ELF-1 (cell line): ENCODE measurements at regions not wholly inside any gene's neighbourhood (a gene's known extent, or its start where the extent isn't known, plus 50 kb on each side); places are given as distances from the start of the nearest gene placed in this dataset.
"Not testable (repeated sequence)": the region's sequence is repeated elsewhere in the genome, so short reads cannot be mapped to it uniquely, and the experiment has no call there.

Experiments
- DNase-seq: peaks from one replicate; pipeline ENCODE4 v3.0.0-alpha.2; 2016; ENCODE audit warnings: low read depth, low spot score

DNA sequence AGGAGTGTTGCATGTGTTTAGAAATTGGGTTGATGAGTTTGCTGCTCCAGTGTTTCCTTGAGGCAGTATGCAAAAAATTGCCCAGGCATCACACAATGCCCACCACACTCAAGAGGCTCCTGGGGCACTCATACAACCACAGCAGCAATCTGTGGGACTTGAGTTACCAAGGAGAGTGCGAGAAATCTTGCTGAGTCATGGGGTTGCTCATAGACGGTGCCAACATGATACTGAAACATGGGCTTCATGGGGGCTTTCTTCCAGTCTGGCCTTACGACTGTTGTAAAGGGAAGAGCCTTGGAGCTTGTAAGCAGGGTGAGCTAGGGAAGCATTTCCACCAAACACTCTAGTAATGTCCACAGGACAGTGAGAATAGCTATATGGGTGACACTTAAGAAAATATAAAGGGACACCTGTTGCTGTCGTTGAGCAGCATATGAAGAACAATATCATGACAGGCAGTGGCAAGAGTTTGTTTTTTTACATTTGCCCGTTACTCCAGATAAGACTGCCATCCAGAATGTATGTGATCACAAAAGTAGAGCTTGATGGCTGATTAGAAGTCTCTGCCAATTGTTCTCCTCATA lies 1237.4 kb downstream of the UQCRFS1 start:
- DNase-seq, result no peak

DNA sequence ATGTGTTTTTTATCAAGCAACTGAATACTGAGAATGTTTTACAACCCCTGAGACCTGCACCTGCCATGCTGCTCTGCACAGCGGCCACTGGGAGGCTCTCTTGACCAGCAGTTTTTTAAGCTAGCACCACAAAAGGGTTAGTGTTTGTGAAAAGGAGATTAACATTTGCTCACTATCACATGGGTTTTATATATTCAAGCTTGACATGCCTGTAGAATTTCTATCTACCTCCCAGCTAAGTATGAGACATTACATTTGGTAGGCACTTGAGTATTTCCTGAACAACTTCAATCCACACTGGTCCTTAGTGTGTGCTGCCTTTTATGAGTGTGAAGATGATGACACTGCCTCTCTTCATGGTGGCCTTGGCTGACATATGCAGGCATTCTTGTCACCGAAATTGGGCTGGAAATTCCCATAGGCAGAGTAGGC lies 1238.9 kb downstream of the UQCRFS1 start:
- peak; percentile 42 for DNase-seq

DNA sequence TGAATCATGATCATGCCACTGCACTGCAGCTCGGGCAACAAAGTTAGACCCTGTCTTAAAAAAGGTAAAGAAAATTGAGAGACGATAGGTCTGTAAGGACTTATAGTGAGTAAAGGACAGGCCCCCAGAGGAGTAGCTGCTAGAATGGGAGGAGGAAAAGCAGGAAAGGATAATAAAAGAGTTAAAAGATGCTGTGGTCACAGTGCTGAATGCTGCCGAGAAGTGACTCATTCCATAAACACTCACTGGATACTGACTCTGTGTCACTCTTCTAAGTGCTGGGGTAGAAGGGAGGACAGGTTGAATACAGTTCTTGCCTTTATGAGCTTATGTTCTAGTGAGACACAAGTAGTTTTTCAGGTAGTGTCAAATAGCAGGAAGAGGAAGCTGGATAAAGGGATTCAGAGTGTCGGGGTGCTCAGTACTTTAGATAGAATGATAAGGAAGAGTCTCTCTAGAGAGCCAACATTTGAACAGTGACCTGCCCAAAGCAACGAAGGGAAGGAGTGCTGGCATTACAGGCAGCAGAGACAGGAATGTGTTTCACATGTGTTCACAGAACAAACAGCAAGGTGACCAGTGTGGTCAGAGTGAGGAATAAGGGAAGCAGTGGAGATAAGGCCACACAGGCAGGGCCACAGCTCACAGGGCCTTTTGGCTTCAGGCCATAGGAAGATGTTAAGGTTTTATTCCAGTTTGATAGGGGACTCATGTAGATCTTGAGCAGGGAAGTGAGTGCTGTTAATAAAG lies 1240.5 kb downstream of the UQCRFS1 start:
- DNase-seq, result peak; percentile 9

DNA sequence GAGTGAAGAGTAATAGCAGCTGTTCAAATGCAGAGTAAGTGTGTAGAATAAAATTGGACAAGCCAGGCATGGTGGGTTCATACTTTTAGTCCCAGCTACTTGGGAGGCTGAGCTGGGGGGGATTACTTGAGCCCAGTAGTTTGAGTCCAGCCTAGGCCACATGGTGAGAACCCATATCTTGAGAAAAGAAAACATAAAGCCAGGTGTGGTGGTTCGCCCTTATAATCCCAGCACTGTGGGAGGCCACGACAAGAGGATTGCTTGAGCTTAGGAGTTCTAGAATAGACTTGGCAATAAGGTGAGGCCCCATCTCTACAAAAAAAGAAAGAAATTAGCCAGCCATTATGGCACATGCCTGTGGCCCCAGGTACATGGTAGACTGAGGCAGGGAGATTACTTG lies 1241.1 kb downstream of the UQCRFS1 start:
- no peak for DNase-seq

DNA sequence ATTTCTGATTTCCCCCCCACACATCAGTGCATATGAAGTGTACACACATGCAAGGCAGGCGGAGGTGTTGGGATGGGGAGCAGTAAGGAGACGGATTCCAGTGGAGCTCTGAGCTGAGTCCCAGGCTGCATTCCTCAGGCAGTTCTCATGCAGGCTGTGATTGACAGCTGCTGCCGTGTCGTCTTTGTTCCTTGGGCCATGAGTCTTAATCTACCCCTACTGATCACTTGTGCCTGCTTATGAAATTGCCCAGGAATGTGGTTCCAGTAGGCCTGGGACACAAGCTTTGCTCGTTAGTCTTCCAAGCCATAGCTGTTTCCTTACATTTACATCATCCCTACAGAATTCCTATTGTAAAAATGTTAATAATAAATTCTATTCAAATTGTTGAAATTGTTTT lies 1241.9 kb downstream of the UQCRFS1 start:
- peak; percentile 88 for DNase-seq

DNA sequence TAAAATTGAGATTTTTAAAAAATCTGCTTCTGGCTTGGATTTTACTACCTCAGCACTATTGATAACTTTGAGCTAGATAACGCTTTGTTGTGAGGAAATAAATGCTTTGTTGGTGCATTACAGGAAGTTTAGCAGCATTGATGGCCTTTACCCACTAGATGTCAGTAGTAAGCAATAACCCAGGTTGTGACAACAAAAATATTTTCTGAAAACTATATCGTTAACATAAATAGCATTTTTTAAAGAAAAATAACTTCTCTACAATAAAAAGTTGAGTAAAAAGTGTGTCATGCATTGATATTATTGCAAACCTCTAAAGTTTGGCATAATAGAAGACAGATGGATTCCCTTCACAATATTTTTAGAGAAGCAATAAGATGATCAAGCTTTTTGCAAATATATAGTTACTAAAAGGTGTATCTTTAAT lies 1246.5 kb downstream of the UQCRFS1 start:
- DNase-seq, result no peak

DNA sequence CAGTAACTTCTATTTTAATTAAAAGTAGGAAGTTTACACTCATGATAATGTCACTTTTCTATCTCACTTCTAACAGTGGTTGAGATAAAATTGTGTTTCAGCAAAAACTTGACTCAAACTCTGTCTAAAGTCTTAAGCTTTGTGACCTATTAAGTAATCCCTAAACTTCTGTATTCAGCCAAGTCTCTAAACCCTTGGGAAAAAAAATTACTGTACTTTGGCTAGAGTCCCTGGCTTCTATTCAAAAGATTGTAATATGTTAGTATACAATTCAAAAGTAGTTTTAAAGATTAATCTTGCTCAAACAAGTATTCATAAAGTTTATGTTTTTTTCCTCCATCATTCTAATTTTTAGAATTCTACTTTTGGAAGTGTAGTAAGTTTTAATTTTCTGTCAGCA lies 1248.8 kb downstream of the UQCRFS1 start:
- DNase-seq, result no peak

DNA sequence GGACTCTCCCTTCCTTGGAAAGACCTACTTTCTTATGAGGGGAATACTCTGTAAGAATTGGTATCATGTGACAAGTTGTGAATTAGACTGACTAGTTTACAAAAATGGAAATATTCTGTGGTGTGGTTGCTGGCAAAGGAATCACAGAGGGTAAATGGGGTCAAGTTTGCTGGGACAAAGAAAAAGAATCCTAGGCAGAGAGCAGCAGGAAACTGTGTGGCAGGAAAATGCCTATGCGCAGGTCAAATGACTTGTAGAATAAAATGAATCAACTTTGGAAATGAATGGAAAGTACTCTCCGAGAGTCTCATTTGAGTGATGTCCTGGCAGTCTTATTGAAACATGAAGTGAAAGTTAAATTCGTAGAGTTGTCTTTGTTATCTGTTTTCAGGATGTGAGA lies 1250.7 kb downstream of the UQCRFS1 start:
- no peak for DNase-seq

DNA sequence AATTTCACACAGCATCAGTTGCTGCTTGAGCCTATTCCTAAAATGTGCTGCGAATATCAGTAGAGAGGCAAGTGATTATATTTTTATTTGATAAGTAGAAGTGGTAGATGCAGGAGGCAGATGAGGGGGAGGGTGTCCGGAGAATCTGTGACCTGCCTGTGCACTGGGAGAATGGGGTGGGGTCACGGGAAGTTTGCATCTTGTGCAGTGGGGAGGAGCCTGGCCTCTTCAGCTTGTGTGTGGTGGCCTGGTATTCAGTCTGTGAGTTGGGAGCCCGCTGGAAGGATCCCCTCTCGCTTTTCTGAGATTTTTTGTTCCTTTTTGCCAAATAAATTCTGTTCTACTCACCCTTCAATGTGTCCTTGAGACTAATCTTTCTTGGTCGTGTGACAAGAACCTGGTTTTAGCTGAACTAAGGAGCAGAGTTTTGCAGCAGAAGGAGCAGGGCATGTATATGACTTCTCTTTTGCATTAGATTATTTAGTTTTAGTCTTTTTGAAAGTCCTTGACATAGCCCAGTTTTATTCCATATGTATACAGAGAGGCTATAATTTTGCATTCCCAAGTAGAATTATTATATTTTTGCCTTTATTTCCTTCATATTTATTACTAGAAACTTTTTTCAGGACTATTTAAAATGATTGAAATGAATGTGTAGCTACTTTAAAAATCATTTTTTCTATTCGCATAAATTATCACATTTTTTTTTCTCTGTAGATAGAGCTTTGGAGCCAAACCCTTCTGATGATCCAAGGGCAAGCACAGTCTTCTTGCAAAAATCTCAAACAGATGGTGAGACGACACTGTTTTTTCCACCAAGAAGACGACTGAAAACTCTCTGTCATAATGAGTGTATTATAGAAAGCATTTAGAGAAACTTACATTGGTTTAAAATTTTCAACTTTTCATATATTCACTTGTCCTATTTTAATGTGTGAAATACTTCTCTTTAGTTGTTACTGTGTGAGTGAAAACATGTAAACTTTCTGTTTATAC lies 1257.2 kb downstream of the UQCRFS1 start:
- DNase-seq, result no peak

DNA sequence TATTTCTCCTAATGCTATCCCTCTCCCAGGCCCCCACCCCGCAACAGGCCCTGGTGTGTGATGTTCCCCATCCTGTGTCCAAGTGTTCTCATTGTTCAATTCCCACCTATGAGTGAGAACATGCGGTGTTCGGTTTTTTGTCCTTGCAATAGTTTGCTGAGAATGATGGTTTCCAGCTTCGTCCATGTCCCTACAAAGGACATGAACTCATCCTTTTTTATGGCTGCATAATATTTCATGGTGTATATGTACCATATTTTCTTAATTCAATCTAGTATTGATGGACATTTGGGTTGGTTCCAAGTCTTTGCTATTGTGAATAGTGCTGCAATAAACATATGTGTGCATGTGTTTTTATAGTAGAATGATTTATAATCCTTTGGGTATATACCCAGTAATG lies 1270.3 kb downstream of the UQCRFS1 start:
- DNase-seq, result not testable (repeated sequence)

DNA sequence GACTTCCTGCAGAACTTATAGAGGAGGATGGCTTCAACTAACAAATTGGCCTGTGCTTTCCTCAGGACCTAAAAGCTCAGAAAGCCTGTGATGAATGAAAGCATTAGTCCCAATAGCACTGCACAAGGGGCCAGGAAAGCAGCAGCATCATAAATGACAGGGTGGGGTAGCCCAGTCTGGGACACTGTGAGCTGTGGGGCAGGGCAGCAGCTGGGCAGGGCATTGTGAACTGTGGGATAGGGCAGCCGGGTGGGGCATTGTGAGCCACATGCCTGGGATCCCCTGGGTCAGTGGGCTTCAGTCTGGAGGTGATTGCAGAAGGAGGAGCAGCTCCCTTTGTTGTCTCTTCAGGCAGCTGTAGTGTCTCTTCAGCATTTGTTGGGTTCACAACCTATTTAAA lies 1276.8 kb downstream of the UQCRFS1 start:
- DNase-seq, result no peak

DNA sequence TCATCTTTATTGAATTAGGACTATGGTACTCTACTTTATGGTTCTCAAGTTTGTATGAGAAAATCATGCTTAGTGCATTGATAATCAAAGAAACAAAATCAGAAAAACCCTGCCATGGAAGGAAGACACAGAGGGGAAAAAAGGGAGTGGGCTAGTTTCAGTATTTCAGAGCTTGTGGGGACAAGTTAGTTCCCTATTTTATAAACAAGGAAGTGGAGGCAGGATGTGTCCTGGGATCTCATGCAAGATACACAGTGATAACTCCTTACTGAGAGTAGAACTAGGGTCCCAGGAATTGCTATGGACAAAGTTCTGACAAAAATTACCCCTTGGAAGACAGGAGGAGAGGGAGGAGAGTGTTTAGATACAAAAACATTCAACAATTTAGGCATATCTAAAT lies 1277.3 kb downstream of the UQCRFS1 start:
- no peak for DNase-seq

DNA sequence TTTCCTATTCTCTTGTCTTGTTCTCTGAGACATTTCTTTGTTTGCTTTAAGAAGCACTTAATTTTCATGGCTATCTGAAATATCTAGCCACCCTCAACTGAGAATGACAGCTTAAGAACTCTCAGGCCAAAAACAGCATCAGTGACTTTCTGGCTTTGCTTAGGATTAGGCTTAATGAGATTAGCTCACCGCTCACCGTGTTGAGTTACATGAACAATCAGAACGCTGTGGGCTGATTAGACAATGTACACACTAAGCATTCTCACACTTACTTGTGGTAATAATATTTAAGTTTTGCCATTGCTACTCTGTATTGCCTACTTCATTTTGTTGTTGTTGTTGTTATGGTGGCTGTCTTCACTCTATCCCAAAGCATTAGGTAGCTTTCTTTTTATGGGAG lies 1283.6 kb downstream of the UQCRFS1 start:
- DNase-seq, result no peak

DNA sequence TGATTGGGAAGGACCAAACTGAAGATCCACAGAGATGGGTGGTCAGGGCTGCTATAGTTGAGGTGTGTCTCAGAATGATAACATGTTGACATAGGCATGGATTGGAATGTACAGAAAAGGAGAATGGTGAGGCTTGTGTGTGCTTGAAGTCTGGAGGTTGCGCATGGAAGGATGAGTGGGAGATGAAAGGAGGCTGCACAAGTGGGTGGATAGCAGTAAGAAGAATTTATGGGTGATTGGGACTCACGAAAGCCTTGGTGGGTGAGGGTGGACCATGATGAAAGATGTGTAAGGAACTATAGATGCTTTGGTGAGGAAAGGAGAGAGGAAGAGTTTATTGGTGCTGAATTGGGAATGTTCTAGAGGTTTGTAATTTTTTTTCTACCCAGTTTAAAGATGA lies 1287.7 kb downstream of the UQCRFS1 start:
- DNase-seq, result no peak

DNA sequence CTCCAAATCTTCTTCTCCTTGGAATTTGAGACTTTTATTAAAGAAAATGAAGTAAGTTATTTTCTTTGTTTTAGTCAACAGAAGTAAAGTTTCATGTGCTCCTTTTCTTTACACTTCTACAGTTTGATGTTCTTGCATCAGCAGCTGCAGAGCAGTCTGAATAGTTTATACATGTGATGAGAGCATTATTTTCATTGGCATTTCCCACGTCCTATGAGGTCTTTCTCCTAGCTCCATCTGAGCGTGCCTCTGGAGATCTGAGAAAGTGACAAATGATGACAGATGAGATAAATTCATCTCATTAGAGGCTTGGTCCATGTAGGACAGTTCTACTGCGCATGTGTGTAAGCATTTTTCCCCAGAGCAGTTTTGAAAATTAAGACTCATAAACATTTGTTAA lies 1290.0 kb downstream of the UQCRFS1 start:
- no peak for DNase-seq

DNA sequence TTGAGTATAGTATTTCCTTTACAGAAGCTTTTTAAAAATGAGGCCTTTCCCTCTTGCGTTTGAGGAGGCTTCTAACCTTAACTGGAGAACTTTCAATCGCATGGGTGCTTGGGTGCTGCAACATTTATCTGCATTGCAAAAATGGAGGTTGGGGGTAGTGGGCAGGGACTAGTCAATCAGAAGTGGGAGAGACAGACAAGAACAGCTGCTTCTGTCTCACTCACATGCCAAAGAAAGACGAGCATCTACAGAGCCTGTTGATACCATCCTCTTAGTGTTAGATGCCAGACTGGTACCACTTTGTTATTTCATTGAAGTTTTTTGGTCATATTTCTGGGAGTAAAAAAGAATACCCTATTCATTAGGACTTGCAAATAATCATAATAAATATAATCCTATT lies 1292.2 kb downstream of the UQCRFS1 start:
- no peak for DNase-seq

DNA sequence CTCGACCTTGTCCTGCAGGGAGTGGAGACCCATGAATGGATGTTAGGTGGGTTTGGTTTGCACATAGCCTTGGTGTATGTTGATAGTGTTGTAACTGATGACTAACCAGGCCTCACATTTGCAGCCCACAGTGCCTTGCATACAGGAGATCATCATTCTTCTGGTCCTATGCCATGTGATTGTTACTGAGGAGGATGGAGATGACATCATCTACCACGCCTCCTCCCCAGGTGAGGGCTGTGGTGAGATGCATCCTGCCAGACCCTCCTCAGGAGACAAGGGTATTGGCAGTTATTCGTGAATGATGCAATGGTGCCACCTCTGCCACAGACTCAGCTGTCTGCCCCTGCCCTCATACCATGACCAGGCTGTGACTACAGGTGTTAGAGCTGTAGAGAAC lies 1294.1 kb downstream of the UQCRFS1 start:
- DNase-seq, result no peak

DNA sequence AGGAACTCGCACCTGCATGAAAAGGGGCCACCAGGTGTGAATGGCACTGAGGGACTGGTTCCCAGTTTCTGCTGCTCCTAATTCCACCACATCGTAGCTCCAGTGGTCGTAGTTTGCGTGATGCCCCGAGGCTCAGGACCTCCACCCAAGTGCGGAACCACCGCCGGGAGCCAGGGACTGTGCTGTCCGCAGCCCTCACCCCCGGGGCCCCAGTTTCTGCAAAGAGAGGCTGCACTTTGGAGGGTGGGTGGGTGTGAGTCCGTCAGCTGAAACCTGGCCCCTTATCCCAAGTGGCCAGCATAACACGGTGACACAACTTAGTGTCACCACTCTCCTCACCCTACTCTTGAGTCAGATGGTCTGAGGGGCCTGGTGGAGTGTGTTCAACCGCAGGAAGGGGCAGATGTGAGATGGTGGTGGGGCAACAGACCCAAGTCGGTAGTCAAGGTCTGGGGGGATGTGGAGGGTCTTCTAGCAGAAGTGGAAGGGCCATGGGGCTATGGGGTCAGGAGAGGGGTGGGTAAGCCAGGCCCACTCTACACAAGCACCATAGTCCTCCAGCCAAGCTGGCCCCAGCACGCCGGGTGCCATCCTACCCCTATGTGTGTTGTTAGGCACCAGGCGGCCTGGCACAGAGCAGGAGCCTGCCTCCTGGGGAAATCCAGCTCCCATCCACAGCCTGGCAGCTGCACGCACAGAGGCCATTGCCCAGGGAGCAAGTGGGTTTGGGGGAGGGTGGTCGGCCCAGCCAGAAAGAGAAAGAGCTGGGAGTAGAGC lies 1301.6 kb downstream of the UQCRFS1 start:
- no peak for DNase-seq

DNA sequence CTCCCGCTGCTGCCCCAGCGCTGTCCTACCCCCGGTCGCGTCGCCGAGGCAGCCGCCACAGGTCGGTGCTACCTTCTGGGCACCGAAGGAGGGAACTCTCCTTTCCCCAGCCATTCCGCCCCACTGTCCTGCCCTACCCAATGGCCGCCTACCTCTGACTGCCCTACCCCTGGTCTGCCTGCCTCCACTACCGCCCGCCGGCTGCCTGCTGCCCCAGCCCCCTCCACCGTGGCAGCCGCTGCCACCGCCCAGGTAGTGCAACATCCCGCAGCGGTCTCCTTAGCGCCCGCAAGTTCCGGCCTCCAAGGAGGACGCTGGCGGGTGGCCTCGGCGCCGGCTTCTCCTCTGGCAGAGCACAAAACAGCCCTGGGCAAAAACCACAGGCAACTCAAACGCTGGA lies 1303.1 kb downstream of the UQCRFS1 start:
- DNase-seq, result no peak

DNA sequence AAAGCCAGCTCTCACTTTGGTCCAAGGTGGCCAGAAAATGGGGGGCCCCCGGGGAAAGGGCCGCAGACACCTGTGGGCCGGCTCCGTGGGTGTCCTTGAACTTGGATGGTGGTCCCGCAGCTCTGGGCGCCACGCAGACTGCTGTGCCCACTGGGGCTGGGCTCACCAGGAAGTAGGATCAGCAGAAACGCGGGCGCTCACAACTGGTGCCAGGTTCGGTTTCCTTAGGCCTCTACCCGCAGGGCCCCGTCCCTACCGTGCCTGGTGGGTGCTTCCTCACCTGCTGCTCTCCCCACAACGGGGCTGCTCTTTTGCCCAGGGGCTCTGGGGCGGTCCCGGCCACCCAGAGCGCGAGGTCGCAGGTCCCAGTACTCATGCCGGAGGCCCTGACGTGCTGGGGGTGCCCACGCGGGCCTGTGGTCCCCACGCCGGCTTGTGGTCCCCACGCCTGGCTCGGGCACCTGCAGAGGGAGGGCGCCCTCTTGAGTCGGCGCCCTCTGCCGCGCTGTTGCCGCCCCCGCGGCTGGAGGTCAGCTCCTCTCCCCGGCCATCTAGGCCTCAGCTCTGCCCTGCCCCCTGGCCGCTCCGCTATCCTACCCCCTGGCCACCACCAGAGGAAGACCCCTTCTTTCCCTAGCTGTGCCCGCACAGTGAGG lies 1303.6 kb downstream of the UQCRFS1 start:
- no peak for DNase-seq

DNA sequence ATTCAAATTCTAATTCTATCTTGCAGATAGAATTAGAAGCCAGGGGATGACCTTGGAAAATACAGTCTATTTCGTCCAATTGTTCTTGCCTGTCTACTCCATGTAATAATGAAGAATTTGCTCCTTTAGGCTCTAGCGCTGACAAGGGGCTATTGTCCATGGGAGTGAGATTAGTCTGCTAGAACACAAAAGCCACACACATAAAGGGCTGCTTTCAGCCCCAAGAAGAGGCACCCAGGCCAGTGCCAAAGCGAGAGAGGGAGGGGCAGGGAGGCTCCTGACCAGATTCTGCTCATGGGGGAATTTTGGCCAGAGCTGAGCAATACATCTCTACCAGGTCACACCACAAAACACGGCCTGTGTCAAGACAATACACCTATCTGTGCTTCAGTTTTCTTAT lies 1306.9 kb downstream of the UQCRFS1 start:
- DNase-seq, result no peak
